ENCODE measurements at regions not wholly inside any gene's neighbourhood (a gene's known extent, or its start where the extent isn't known, plus 50 kb on each side); places are given as distances from the start of the nearest gene placed in this dataset.

GRCh38 chr12:126994599-126994998, 1272.4 kb upstream of the TMEM132C start:
- no peak overlapping the region for H3K9ac ChIP-seq (ENCODE audit: low read depth in 1 of 2, low read length in 2 of 2)
- no peaks in the 10 kb centered on the region for H3K36me3 ChIP-seq (ENCODE audit: control insufficient read depth in 2 of 2, insufficient read depth in 2 of 2, low read length in 2 of 2)
- H3K4me3 ChIP-seq (ENCODE audit: low read length in 2 of 2) = no peak overlapping the region
- no peaks in the 10 kb centered on the region for H3K9me3 ChIP-seq (ENCODE audit: control insufficient read depth in 2 of 2, low read length in 2 of 2)
- H3K27me3 ChIP-seq (ENCODE audit: control insufficient read depth in 2 of 2, insufficient read depth in 2 of 2, low read length in 2 of 2) = no peaks in the 10 kb centered on the region
- H3K27ac ChIP-seq (ENCODE audit: low read depth in 2 of 2, low read length in 2 of 2) = no peak overlapping the region
- no peaks in the 10 kb centered on the region for H3K4me1 ChIP-seq (ENCODE audit: control insufficient read depth in 2 of 2, insufficient read depth in 2 of 2, low read length in 2 of 2)

GRCh38 chr12:126998031-126998430, 1268.9 kb upstream of the TMEM132C start:
- Histone ChIP-seq H3K9me3 (ENCODE audit: control insufficient read depth in 2 of 2, low read length in 2 of 2) (no peaks in the 10 kb centered on the region), H3K27ac (ENCODE audit: low read depth in 2 of 2, low read length in 2 of 2) (no peak overlapping the region), H3K36me3 (ENCODE audit: control insufficient read depth in 2 of 2, insufficient read depth in 2 of 2, low read length in 2 of 2) (no peaks in the 10 kb centered on the region), H3K4me1 (ENCODE audit: control insufficient read depth in 2 of 2, insufficient read depth in 2 of 2, low read length in 2 of 2) (no peaks in the 10 kb centered on the region), H3K27me3 (ENCODE audit: control insufficient read depth in 2 of 2, insufficient read depth in 2 of 2, low read length in 2 of 2) (no peaks in the 10 kb centered on the region), H3K4me3 (ENCODE audit: low read length in 2 of 2) (no peak overlapping the region), H3K9ac (ENCODE audit: low read depth in 1 of 2, low read length in 2 of 2) (no peak overlapping the region)

GRCh38 chr12:126998747-126999285, 1268.2 kb upstream of the TMEM132C start:
- no peaks in the 10 kb centered on the region for H3K9me3 ChIP-seq (ENCODE audit: control insufficient read depth in 2 of 2, low read length in 2 of 2)
- no peak overlapping the region for H3K9ac ChIP-seq (ENCODE audit: low read depth in 1 of 2, low read length in 2 of 2)
- H3K4me1 ChIP-seq (ENCODE audit: control insufficient read depth in 2 of 2, insufficient read depth in 2 of 2, low read length in 2 of 2) = no peaks in the 10 kb centered on the region
- no peaks in the 10 kb centered on the region for H3K27me3 ChIP-seq (ENCODE audit: control insufficient read depth in 2 of 2, insufficient read depth in 2 of 2, low read length in 2 of 2)
- H3K4me3 ChIP-seq (ENCODE audit: low read length in 2 of 2) = no peak overlapping the region
- H3K36me3 ChIP-seq (ENCODE audit: control insufficient read depth in 2 of 2, insufficient read depth in 2 of 2, low read length in 2 of 2) = no peaks in the 10 kb centered on the region
- H3K27ac ChIP-seq (ENCODE audit: low read depth in 2 of 2, low read length in 2 of 2) = no peak overlapping the region

GRCh38 chr12:126999352-126999751, 1267.6 kb upstream of the TMEM132C start:
- H3K4me3 ChIP-seq (ENCODE audit: low read length in 2 of 2) = no peak overlapping the region
- H3K36me3 ChIP-seq (ENCODE audit: control insufficient read depth in 2 of 2, insufficient read depth in 2 of 2, low read length in 2 of 2) = no peaks in the 10 kb centered on the region
- no peaks in the 10 kb centered on the region for H3K27me3 ChIP-seq (ENCODE audit: control insufficient read depth in 2 of 2, insufficient read depth in 2 of 2, low read length in 2 of 2)
- H3K9me3 ChIP-seq (ENCODE audit: control insufficient read depth in 2 of 2, low read length in 2 of 2) = no peaks in the 10 kb centered on the region
- H3K4me1 ChIP-seq (ENCODE audit: control insufficient read depth in 2 of 2, insufficient read depth in 2 of 2, low read length in 2 of 2) = no peaks in the 10 kb centered on the region
- H3K9ac ChIP-seq (ENCODE audit: low read depth in 1 of 2, low read length in 2 of 2) = no peak overlapping the region
- H3K27ac ChIP-seq (ENCODE audit: low read depth in 2 of 2, low read length in 2 of 2) = no peak overlapping the region

GRCh38 chr12:127005406-127005805, 1261.6 kb upstream of the TMEM132C start:
- H3K27ac ChIP-seq (ENCODE audit: low read depth in 2 of 2, low read length in 2 of 2) = no peak overlapping the region
- no peaks in the 10 kb centered on the region for H3K27me3 ChIP-seq (ENCODE audit: control insufficient read depth in 2 of 2, insufficient read depth in 2 of 2, low read length in 2 of 2)
- no peak overlapping the region for H3K4me3 ChIP-seq (ENCODE audit: low read length in 2 of 2)
- H3K9ac ChIP-seq (ENCODE audit: low read depth in 1 of 2, low read length in 2 of 2) = no peak overlapping the region
- H3K4me1 ChIP-seq (ENCODE audit: control insufficient read depth in 2 of 2, insufficient read depth in 2 of 2, low read length in 2 of 2) = no peaks in the 10 kb centered on the region
- no peaks in the 10 kb centered on the region for H3K36me3 ChIP-seq (ENCODE audit: control insufficient read depth in 2 of 2, insufficient read depth in 2 of 2, low read length in 2 of 2)
- no peaks in the 10 kb centered on the region for H3K9me3 ChIP-seq (ENCODE audit: control insufficient read depth in 2 of 2, low read length in 2 of 2)

GRCh38 chr12:127006972-127007371, 1260.0 kb upstream of the TMEM132C start:
- no peaks in the 10 kb centered on the region for H3K27me3 ChIP-seq (ENCODE audit: control insufficient read depth in 2 of 2, insufficient read depth in 2 of 2, low read length in 2 of 2)
- no peak overlapping the region for H3K4me3 ChIP-seq (ENCODE audit: low read length in 2 of 2)
- no peaks in the 10 kb centered on the region for H3K36me3 ChIP-seq (ENCODE audit: control insufficient read depth in 2 of 2, insufficient read depth in 2 of 2, low read length in 2 of 2)
- no peaks in the 10 kb centered on the region for H3K4me1 ChIP-seq (ENCODE audit: control insufficient read depth in 2 of 2, insufficient read depth in 2 of 2, low read length in 2 of 2)
- H3K9ac ChIP-seq (ENCODE audit: low read depth in 1 of 2, low read length in 2 of 2) = no peak overlapping the region
- no peaks in the 10 kb centered on the region for H3K9me3 ChIP-seq (ENCODE audit: control insufficient read depth in 2 of 2, low read length in 2 of 2)
- no peak overlapping the region for H3K27ac ChIP-seq (ENCODE audit: low read depth in 2 of 2, low read length in 2 of 2)

GRCh38 chr12:127008755-127009403, 1258.1 kb upstream of the TMEM132C start:
- no peaks in the 10 kb centered on the region for H3K4me1 ChIP-seq (ENCODE audit: control insufficient read depth in 2 of 2, insufficient read depth in 2 of 2, low read length in 2 of 2)
- H3K27ac ChIP-seq (ENCODE audit: low read depth in 2 of 2, low read length in 2 of 2) = peak overlapping the region; percentile 39 to 51
- H3K4me3 ChIP-seq (ENCODE audit: low read length in 2 of 2) = no peak overlapping the region
- H3K36me3 ChIP-seq (ENCODE audit: control insufficient read depth in 2 of 2, insufficient read depth in 2 of 2, low read length in 2 of 2) = no peaks in the 10 kb centered on the region
- H3K9ac ChIP-seq (ENCODE audit: low read depth in 1 of 2, low read length in 2 of 2) = peak overlapping the region in 1 of 2 donors; percentile 2
- no peaks in the 10 kb centered on the region for H3K9me3 ChIP-seq (ENCODE audit: control insufficient read depth in 2 of 2, low read length in 2 of 2)
- H3K27me3 ChIP-seq (ENCODE audit: control insufficient read depth in 2 of 2, insufficient read depth in 2 of 2, low read length in 2 of 2) = no peaks in the 10 kb centered on the region

- Histone ChIP-seq H3K27me3 (ENCODE audit: control insufficient read depth in 2 of 2, insufficient read depth in 2 of 2, low read length in 2 of 2) (no peaks in the 10 kb centered on the region), H3K4me1 (ENCODE audit: control insufficient read depth in 2 of 2, insufficient read depth in 2 of 2, low read length in 2 of 2) (no peaks in the 10 kb centered on the region), H3K9me3 (ENCODE audit: control insufficient read depth in 2 of 2, low read length in 2 of 2) (no peaks in the 10 kb centered on the region), H3K4me3 (ENCODE audit: low read length in 2 of 2) (no peak overlapping the region), H3K9ac (ENCODE audit: low read depth in 1 of 2, low read length in 2 of 2) (no peak overlapping the region), H3K27ac (ENCODE audit: low read depth in 2 of 2, low read length in 2 of 2) (no peak overlapping the region), H3K36me3 (ENCODE audit: control insufficient read depth in 2 of 2, insufficient read depth in 2 of 2, low read length in 2 of 2) (no peaks in the 10 kb centered on the region)
Measured at GRCh38 chr12:127012109-127012508, 1254.9 kb upstream of the TMEM132C start.

GRCh38 chr12:127013197-127013596, 1253.8 kb upstream of the TMEM132C start:
- Histone ChIP-seq H3K27ac (ENCODE audit: low read depth in 2 of 2, low read length in 2 of 2) (peak overlapping the region in 1 of 2 donors; percentile 43), H3K9me3 (ENCODE audit: control insufficient read depth in 2 of 2, low read length in 2 of 2) (no peaks in the 10 kb centered on the region), H3K27me3 (ENCODE audit: control insufficient read depth in 2 of 2, insufficient read depth in 2 of 2, low read length in 2 of 2) (no peaks in the 10 kb centered on the region), H3K4me1 (ENCODE audit: control insufficient read depth in 2 of 2, insufficient read depth in 2 of 2, low read length in 2 of 2) (no peaks in the 10 kb centered on the region), H3K9ac (ENCODE audit: low read depth in 1 of 2, low read length in 2 of 2) (no peak overlapping the region), H3K36me3 (ENCODE audit: control insufficient read depth in 2 of 2, insufficient read depth in 2 of 2, low read length in 2 of 2) (no peaks in the 10 kb centered on the region), H3K4me3 (ENCODE audit: low read length in 2 of 2) (peak overlapping the region in 1 of 2 donors; percentile 37)

GRCh38 chr12:127014079-127014478, 1252.9 kb upstream of the TMEM132C start:
- H3K27ac ChIP-seq (ENCODE audit: low read depth in 2 of 2, low read length in 2 of 2) = no peak overlapping the region
- H3K36me3 ChIP-seq (ENCODE audit: control insufficient read depth in 2 of 2, insufficient read depth in 2 of 2, low read length in 2 of 2) = no peaks in the 10 kb centered on the region
- H3K9ac ChIP-seq (ENCODE audit: low read depth in 1 of 2, low read length in 2 of 2) = no peak overlapping the region
- H3K9me3 ChIP-seq (ENCODE audit: control insufficient read depth in 2 of 2, low read length in 2 of 2) = no peaks in the 10 kb centered on the region
- no peak overlapping the region for H3K4me3 ChIP-seq (ENCODE audit: low read length in 2 of 2)
- no peaks in the 10 kb centered on the region for H3K27me3 ChIP-seq (ENCODE audit: control insufficient read depth in 2 of 2, insufficient read depth in 2 of 2, low read length in 2 of 2)
- no peaks in the 10 kb centered on the region for H3K4me1 ChIP-seq (ENCODE audit: control insufficient read depth in 2 of 2, insufficient read depth in 2 of 2, low read length in 2 of 2)
